ENCODE measurements at regions not wholly inside any gene's neighbourhood (a gene's known extent, or its start where the extent isn't known, plus 50 kb on each side); places are given as distances from the start of the nearest gene placed in this dataset.

DNA sequence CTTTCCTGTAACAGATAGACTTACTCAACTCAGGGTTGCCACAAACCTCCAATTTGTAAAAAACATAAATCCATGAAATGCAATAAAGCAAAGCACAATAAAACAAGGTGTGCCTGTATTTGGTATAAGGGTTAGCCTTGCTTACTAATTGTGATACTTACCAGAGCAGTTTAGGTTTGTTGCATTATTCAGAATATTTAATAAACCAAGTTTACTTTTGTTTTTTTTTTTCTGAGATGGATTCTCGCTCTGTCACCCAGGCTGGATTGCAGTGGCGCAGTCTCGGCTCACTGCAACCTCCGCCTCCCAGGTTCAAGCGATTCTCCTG, 79.6 kb downstream of the SEC61G start:
- H3K4me2 ChIP-seq (replicated peaks; ENCODE audit: low read depth, low read length, poor library complexity, severe bottlenecking), result no peak overlapping the region
- 90% methylated on average over 2 of the region's 5 CpGs for WGBS (ENCODE audit: insufficient coverage)
- no peaks in the 10 kb centered on the region for H3K36me3 ChIP-seq (replicated peaks in 1 of 2; ENCODE audit: control extremely low read depth in 1 of 2, control insufficient read depth in 1 of 2, extremely low read depth in 1 of 2, insufficient read depth in 2 of 2, low read length in 1 of 2)
- H3K27ac ChIP-seq (ENCODE audit: low read length in 2 of 2), result no peak overlapping the region
- intact Hi-C loops (cut with micrococcal nuclease), result no loop called here
- H3K4me3 Mint-ChIP-seq, result no peak overlapping the region
- ChIA-PET CTCF (no interaction called here), POLR2A (no interaction called here)
- ATAC-seq (ENCODE audit: low read depth), result no peak
- no peak overlapping the region for H3K9ac ChIP-seq (ENCODE audit: low read length)
- H3K27me3 ChIP-seq (replicated peaks in 1 of 4; ENCODE audit: control extremely low read depth in 1 of 4, control insufficient read depth in 3 of 4, insufficient read depth in 4 of 4, low read length in 3 of 4), result peaks cover 0 to 3% (median 0%) of the 10 kb centered on the region in 4 experiments
- no peaks in the 10 kb centered on the region for H4K20me1 ChIP-seq (ENCODE audit: control insufficient read depth, insufficient read depth, low read length, poor library complexity, severe bottlenecking)
- no peaks in the 10 kb centered on the region for H3K27me3 Mint-ChIP-seq
- H3K4me1 Mint-ChIP-seq, result no peaks in the 10 kb centered on the region
- H3K9me3 ChIP-seq (ENCODE audit: control extremely low read depth in 1 of 3, control insufficient read depth in 2 of 3, insufficient read depth in 1 of 3, low read length in 2 of 3), result peaks cover 0 to 2% (median 0%) of the 10 kb centered on the region in 3 donors
- H3K9me3 Mint-ChIP-seq (ENCODE audit: insufficient read depth), result peaks cover 2% of the 10 kb centered on the region
- no peaks in the 10 kb centered on the region for H3K4me1 ChIP-seq (ENCODE audit: control insufficient read depth in 2 of 2, insufficient read depth in 2 of 2, low read length in 2 of 2)
- DNase-seq, result no peak
- H3K79me2 ChIP-seq (ENCODE audit: control insufficient read depth, insufficient read depth, low read length), result no peaks in the 10 kb centered on the region
- no peak overlapping the region for H2AFZ ChIP-seq (ENCODE audit: insufficient read depth, low read depth, low read length, poor library complexity, severe bottlenecking)
- no peak overlapping the region for H3K27ac Mint-ChIP-seq
- TF ChIP-seq EZH2 (IDR thresholded peaks at IDR 0.05; ENCODE audit: borderline replicate concordance, insufficient read depth, low read depth, low read length, poor library complexity, severe bottlenecking), result no peak
- TF ChIP-seq, protein P1, sequence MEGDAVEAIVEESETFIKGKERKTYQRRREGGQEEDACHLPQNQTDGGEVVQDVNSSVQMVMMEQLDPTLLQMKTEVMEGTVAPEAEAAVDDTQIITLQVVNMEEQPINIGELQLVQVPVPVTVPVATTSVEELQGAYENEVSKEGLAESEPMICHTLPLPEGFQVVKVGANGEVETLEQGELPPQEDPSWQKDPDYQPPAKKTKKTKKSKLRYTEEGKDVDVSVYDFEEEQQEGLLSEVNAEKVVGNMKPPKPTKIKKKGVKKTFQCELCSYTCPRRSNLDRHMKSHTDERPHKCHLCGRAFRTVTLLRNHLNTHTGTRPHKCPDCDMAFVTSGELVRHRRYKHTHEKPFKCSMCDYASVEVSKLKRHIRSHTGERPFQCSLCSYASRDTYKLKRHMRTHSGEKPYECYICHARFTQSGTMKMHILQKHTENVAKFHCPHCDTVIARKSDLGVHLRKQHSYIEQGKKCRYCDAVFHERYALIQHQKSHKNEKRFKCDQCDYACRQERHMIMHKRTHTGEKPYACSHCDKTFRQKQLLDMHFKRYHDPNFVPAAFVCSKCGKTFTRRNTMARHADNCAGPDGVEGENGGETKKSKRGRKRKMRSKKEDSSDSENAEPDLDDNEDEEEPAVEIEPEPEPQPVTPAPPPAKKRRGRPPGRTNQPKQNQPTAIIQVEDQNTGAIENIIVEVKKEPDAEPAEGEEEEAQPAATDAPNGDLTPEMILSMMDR (IDR thresholded peaks at IDR 0.05), result no peak
- no peak overlapping the region for H3K4me3 ChIP-seq (ENCODE audit: control extremely low read depth in 1 of 5, extremely low read depth in 1 of 5, insufficient read depth in 1 of 5, low read depth in 2 of 5, low read length in 4 of 5)

DNA sequence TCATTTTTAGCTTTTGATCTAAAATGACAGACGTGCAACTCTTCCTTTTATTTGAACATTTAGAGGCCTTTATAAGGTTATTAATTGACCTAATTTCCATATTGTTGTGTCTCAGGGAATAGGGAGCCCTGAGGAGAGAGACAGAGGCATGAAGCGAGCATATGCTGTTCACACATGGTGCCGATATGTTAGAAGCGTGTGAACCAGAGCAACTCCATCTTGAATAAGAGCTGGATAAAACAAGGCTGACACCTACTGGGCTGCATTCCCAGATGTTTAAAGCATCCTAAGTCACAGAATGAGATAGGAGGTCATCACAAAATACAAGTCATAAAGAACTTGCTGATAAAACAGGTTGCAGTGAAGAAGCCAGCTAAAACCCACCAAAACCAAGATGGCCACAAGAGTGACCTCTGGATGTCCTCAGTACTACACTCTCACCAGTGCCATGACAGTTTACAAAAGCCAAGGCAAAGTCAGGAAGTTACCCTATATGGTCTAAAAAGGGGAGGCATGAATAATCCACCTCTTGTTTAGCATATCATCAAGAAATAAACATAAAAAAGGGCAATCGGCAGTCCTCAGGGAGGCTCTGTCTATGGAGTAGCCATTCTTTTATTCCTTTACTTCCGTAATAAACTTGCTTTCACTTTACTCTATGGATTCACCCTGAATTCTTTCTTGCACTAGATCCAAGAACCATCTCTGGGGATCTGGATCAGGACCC, 80.1 kb downstream of the SEC61G start:
- no peak for DNase-seq
- no peak for ATAC-seq (ENCODE audit: low read depth)
- Mint-ChIP-seq H3K27me3 (no peaks in the 10 kb centered on the region), H3K9me3 (ENCODE audit: insufficient read depth) (peaks cover 2% of the 10 kb centered on the region), H3K4me3 (no peak overlapping the region), H3K27ac (no peak overlapping the region), H3K4me1 (no peaks in the 10 kb centered on the region)
- intact Hi-C loops (cut with micrococcal nuclease), result no loop called here
- no peak for TF ChIP-seq EZH2 (IDR thresholded peaks at IDR 0.05; ENCODE audit: borderline replicate concordance, insufficient read depth, low read depth, low read length, poor library complexity, severe bottlenecking)
- TF ChIP-seq, protein P1 (IDR thresholded peaks at IDR 0.05), result no peak
- Histone ChIP-seq H3K4me2 (replicated peaks; ENCODE audit: low read depth, low read length, poor library complexity, severe bottlenecking) (no peak overlapping the region), H3K27ac (ENCODE audit: low read length in 2 of 2) (no peak overlapping the region), H3K27me3 (replicated peaks in 1 of 4; ENCODE audit: control extremely low read depth in 1 of 4, control insufficient read depth in 3 of 4, insufficient read depth in 4 of 4, low read length in 3 of 4) (peaks cover 0 to 3% (median 0%) of the 10 kb centered on the region in 4 experiments), H2AFZ (ENCODE audit: insufficient read depth, low read depth, low read length, poor library complexity, severe bottlenecking) (no peak overlapping the region), H3K79me2 (ENCODE audit: control insufficient read depth, insufficient read depth, low read length) (no peaks in the 10 kb centered on the region), H3K4me1 (ENCODE audit: control insufficient read depth in 2 of 2, insufficient read depth in 2 of 2, low read length in 2 of 2) (no peaks in the 10 kb centered on the region), H3K36me3 (replicated peaks in 1 of 2; ENCODE audit: control extremely low read depth in 1 of 2, control insufficient read depth in 1 of 2, extremely low read depth in 1 of 2, insufficient read depth in 2 of 2, low read length in 1 of 2) (no peaks in the 10 kb centered on the region), H3K9me3 (ENCODE audit: control extremely low read depth in 1 of 3, control insufficient read depth in 2 of 3, insufficient read depth in 1 of 3, low read length in 2 of 3) (peaks cover 0 to 2% (median 0%) of the 10 kb centered on the region in 3 donors), H4K20me1 (ENCODE audit: control insufficient read depth, insufficient read depth, low read length, poor library complexity, severe bottlenecking) (no peaks in the 10 kb centered on the region), H3K4me3 (ENCODE audit: control extremely low read depth in 1 of 5, extremely low read depth in 1 of 5, insufficient read depth in 1 of 5, low read depth in 2 of 5, low read length in 4 of 5) (no peak overlapping the region), H3K9ac (ENCODE audit: low read length) (no peak overlapping the region)
- CTCF ChIA-PET, result no interaction called here
- WGBS (ENCODE audit: insufficient coverage), result 98% methylated on average over 5 of the region's 6 CpGs
- POLR2A ChIA-PET, result no interaction called here
